ENCODE measurements at regions not wholly inside any gene's neighbourhood (a gene's known extent, or its start where the extent isn't known, plus 50 kb on each side); places are given as distances from the start of the nearest gene placed in this dataset.

- TF ChIP-seq CHD7 (IDR thresholded peaks at IDR 0.05; ENCODE audit: insufficient replicate concordance, low read length): no peak
- TF ChIP-seq SIRT6 (IDR thresholded peaks at IDR 0.05; ENCODE audit: low read length): no peak
- no peak for TF ChIP-seq CTCF (IDR thresholded peaks at IDR 0.05; ENCODE audit: control extremely low read depth in 1 of 3, insufficient read depth in 1 of 3, low read depth in 1 of 3, low read length in 3 of 3)
- TF ChIP-seq CBX8 (IDR thresholded peaks at IDR 0.05; ENCODE audit: borderline replicate concordance, low read depth, low read length): no peak
- TF ChIP-seq ASH2L (IDR thresholded peaks at IDR 0.05; ENCODE audit: low read length): no peak
Observed at GRCh38 chr5:65086234-65086890, 317.6 kb downstream of the CWC27 start (continued).

All from H1 (cell line).